LHCN-M2 (cell line): ENCODE measurements at regions not wholly inside any gene's neighbourhood (a gene's known extent, or its start where the extent isn't known, plus 50 kb on each side); places are given as distances from the start of the nearest gene placed in this dataset.
"Not testable (repeated sequence)": the region's sequence is repeated elsewhere in the genome, so short reads cannot be mapped to it uniquely, and the experiment has no call there.

Experiments used
- DNase-seq: peaks from one replicate; pipeline ENCODE4 v3.0.0-alpha.2; 2012; ENCODE audit warnings: low read depth

DNA sequence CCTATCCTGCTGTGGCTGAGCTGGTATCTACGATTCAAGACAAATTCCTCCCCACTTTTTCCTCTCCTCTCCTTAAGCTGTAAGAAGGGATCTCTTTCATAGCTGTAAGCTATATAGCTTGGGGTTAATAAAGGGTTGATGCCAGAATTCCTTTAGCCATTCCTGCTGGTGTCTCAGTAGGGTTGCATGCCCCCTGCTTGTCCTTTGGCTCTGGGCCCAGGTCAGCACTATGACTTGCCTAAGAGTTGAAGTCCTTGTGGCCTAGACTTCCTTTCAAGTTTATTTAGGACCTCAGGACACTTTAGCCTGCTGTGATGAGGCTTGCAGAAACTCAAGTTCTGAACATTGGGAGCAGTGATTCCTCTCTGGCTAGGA lies 270.0 kb downstream of the AMY1C start:
- no peak for DNase-seq

DNA sequence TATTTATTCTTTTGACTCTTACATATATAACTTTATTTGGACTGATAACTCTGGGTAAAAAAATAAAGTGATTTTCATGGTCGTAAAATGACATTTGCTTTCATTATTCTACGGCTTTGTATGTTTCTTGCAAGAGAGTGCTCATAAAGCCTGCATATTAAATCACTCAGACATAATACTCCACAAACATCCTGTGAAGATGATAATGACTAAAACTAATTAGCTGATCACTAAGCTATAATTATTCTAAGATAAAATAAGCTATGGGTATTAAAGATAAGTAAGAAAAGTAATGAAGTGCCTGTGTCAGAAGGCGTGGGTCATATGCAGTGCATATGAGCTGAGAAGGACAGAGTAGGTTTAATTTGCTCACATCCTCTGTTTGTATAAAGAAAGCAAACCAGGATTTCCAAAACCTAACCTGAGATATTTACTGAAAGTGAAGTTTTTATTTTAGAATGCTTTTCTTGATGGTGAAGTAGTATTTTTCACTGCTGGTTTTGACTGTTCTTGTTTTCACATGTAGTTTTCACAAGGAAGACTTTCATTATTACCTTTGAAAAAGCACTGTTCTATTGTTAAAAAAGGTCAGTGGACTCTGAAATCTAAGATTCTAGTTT lies 278.8 kb downstream of the AMY1C start:
- no peak for DNase-seq

DNA sequence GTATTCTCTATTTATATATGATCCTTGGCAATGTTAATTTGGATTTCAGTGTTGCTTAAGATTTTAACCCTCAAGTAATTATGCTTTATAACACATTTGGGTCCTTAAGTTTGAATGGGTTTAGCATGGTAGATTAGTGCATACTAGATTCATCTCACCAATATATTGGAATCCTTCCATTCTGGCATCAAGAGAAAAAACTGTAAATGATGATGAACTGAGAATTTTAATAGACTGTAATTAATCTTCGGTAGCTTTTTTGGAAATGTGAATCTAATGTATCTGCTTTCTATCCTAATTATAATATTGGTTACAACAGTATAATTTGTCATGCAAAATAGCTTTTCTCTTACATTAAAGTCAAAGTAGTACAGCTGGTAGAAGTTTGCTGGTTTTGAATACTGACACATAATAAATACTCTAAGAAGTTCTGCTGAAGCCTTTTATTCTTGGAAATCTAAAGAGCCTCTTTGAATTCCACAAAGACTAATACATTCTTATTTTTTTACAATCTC lies 279.8 kb downstream of the AMY1C start:
- DNase-seq = no peak

DNA sequence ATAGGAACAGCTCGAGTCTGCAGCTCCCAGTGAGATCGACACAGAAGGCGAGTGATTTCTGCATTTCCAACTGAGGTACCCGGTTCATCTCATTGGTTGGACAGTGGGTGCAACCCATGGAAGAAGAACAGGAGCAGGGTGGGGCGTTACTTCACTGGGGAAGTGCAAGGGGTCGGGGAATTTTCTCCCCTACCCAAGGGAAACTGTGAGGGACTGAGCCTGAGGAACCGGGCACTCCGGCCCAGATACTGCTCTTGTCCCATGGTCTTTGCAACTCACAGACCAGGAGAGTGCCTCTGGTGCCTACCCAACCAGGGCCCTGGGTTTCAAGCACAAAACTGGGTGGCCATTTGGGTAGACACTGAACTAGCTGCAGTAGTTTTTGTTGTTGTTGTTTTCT lies 307.1 kb downstream of the AMY1C start:
- no peak for DNase-seq

DNA sequence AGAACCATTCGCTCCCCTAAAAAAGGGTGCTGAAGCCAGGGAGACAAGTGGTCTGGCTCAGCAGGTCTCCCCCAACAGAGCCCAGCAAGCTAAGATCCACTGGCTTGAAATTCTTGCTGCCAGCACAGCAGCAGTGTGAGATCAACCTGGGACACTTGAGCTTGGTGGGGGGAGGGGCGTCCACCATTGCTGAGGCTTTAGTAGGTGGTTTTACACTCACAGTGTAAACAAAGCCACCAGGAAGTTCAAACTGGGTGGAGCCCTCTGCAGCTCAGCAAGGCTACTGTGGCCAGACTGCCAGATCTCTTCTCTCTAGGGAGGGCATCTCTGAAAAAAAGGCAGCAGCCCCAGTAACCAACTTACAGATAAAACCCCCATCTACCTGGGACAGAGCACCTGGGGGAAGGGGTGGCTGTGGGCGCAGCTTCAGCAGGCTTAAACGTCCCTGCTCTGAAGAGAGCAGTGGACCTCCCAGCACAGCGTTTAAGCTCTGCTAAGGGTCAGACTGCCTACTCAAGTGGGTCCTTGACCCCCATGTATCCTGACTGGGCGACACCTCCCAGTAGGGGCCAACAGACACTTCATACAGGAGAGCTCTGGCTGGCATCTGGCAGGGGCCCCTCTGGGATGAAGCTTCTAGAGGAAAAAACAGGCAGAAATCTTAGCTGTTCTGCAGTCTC lies 307.7 kb downstream of the AMY1C start:
- DNase-seq = not testable (repeated sequence)

DNA sequence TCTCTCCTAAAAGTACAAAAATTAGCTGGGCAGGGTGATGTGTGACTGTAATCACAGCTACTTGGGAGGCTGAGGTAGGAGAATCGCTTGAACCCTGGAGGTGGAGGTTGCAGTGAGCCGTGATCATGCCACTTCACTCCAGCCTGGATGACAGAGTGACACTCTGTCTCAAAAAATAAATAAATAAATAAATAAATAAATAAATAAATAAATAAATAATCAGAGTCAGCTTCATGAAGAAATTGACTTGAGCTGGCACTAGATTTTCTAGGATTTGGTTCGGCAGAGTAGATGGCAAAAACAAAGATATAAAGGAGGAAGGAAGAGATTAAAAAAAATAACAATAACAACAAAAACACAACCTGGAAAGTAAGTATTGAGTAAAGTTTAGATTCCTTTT lies 311.9 kb downstream of the AMY1C start:
- not testable (repeated sequence) for DNase-seq

DNA sequence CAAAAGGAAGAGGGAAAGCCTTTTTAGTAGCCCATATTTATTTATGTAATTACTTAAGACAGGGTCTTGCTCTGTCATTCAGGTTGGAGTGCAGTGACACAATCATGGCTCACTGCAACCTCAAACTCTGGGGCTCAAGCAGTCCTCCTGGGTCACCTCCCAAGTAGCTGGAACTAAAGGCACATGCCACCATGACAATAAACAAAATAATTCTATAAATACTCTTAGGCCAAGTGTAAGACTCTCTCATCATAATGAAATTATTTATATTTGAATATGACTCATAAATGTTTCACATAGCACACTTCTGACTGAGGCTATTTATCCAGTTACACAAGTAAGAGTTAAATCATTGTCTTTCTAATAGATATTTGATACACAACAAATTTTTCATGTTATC lies 314.7 kb downstream of the AMY1C start:
- DNase-seq = no peak

DNA sequence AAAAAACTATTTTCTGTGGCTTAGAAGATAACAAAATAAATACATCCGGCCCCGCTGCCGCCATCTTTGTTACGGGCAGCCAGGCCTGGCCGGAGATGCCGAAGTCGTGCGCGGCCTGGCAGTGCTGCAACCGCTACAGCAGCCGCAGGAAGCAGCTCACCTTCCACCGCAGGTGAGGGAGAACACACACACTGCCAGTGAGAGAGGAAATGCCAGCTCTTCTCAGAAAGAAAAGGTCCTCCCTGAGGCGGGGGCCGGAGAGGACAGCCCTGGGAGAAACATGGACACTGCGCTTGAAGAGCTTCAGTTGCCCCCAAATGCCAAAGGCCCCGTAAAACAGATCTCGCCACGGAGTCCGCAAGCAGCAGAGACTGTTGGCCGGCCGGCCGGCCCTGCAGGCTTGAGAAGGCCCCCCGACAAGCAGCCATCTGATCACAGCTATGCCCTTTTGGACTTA lies 323.2 kb downstream of the AMY1C start:
- DNase-seq = no peak

DNA sequence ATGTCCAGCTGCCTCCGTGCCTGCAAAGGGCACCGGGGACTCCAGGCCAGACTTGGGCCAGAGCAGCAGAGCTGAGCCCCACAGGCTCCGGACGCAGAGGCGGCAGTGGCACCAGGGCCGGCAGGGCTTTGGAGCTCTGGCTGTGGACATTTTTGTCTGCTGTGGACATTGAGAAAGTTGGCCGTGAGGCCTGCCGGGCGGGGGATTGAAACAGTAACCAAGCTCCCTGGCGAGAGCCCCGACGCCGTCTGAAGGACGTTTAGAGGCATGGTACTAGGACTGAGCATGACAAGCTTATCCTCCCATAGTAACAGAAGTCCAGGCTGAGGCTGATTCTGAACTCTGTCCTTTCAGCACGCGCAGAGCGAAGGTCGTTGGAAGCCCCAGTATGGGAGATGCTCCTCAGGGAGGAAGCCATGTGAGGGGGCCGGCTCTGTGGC lies 323.8 kb downstream of the AMY1C start:
- DNase-seq = no peak

DNA sequence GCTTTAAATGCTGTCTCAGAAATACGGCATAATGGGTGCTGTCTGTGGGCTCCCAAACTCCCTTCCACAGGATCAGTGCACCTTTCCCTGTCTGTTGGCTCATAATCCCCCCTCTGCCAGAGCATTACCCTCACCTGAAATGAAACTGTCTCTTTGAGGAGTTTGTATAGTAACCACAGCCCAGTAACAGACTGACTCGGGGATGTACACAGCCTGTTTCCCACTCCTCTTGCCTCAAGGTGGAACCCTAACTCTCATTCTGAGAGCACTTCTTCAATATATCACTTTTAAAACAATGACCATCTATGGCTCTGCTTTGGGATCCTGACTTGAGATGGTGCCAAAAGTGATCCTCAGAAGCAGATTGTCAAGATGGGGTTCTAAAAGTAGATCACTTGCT lies 332.5 kb downstream of the AMY1C start:
- no peak for DNase-seq

DNA sequence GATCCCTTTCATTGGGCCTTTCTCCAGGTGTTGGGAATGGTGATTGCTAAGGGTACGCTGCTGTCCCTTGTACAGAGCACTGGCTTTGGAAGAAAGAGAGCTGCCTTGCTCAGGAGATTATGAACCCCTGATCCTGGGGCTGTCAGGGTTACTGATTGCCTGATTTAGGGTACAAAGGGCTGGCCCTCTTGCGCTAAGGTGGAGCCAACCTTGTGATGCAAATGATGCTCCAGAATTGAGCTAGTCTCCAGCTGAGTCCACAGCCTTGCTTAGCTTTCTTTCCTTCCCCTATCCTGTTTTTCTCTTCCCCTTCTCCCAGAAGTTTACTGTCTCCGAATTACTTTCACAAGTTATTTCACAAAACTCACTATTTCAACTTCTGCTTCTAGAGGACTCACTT lies 334.7 kb downstream of the AMY1C start:
- DNase-seq = no peak

DNA sequence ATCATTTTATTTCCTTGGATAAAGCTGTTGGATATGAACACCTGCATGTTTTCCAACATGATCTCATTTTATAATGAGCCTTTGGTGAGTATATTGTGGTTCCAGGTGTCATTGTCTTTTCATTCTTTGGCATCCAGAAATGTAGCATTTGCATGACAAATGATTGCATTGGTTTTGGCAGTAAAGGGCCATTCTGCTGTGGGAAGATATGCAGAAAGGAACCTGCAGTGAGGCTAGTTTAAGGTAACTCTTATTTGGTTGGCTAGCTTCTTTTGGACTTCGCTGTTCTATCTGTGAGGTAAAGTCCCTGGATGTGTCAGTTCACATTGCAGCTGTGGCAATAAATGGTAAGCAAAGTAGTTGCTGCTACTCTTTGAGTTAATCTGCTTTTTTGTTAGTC lies 343.0 kb downstream of the AMY1C start:
- no peak for DNase-seq

DNA sequence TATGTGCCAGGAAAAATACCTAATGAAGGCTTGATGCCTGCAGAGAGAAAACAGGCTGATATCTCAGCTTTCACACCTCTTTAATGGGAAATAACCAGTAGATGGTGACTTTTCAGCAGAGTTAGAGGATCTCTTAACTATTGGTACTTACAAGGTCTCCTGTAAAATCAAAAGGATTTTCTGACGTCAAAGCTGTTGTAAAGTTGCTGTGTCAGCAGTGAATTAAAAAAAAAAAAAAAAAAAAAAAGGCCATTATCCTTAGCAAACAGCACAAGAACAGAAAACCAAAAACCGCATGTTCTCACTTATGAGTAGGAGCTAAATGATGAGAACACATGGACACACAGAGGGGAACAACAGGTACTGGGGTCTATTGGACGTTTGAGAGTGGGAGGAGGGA lies 349.1 kb downstream of the AMY1C start:
- DNase-seq = no peak

DNA sequence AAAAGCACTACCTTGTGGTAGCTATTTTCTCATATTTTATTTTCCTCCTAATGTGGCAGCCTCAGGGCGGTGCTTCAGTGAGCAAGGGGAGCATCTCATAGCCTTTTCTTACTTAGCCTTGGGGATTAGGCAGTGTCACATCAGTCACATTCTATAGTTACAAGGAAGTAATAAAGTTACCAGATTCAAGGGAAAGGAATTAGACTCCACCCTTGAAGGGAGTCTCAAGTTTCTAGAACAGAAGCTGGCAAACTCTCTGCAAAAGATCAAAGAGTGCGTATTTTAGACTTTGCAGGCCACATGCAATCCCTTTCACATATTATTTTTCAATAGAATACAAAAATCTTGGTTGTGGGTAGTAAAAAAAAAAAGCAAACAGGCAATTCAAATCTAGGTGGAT lies 350.4 kb downstream of the AMY1C start:
- DNase-seq = no peak

DNA sequence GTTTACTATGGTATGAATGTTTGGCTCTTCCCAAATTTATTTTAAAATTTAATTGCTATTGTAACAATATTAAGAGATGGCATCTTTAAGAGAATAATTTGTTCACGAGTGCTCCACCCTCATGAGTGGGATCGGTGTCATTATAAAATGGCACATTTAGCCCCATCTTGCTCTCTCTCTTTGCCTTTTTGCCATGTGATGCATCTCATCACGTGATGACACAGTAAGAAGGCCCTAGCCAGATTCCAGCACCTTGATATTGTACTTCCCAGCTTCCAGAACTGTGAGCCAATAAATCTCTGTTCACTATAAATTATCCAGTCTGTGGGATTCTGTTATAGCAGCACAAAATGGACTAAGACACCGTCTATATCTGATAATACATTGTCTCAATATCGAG lies 355.8 kb downstream of the AMY1C start:
- no peak for DNase-seq

DNA sequence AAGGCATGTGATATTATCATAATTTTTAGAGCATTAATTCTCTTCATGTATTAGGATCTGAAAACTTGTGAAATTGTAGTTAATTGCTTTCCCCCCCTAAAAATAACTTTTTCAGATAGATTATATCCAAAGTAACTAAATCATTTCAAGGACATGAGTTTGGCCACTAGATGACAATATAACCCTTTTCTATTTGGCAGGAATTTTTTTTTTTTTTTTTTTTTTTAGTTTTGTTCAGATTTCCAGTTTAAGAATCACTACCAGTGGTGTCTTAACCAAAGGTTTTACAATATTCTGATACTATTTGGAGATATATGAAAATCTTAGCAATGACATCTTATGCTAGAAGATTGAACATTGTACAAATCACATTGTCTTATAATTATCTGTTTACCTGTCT lies 370.8 kb downstream of the AMY1C start:
- DNase-seq = no peak

DNA sequence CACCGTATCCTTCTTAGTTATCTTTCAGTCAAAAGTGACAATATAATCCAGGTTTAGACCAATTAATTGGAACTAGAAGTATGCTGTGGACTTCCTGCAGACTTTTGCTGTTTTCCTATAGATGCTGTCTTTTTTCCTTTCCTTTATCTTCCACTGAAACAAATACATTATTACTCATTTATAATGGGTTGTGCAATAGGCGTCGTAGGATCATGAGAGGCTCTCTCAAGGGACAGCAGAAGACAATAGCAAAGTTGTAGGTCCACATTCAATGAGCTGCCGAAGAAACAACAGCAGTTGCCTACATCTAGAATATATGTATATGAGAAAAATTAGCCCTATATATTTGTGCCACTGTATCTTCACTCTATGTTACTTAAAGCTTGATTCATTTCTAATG lies 371.6 kb downstream of the AMY1C start:
- DNase-seq = no peak

DNA sequence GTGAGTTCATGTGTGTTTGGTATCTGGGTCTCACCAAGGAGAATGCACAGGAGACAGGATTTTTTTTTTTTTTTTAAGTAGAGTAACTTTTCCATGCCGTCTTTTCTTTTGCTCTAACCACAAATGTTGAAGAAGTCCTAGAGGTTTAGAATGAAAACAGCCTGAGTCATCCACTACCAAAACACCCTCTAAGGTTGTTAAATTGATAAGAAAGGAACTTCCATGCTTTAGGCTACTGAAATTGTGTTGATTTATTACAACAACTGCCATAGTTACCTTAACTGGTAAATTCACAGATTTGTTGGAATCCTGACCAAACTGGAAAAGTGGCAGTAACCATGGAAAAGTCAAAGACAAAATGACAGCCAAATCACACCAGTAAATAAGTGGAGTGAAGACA lies 375.6 kb downstream of the AMY1C start:
- no peak for DNase-seq

DNA sequence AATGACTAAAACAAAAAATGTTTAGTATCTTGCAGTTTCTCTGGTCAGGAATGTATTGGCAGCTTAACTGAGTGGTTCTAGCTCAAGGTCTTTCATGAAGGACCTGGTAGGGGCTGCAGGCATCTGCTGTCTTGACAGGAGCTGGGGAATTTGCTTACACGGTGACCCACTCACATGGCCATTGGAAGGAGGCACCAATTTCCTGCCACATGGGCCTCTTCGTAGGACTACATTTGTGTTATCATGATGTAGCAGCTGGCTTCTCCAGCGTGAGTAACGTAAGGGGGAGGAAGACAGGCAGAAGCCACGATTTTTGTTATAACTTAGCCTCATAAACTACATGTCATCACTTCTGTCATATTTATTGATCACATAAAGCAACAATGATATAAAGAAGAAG lies 376.3 kb downstream of the AMY1C start:
- DNase-seq = no peak

DNA sequence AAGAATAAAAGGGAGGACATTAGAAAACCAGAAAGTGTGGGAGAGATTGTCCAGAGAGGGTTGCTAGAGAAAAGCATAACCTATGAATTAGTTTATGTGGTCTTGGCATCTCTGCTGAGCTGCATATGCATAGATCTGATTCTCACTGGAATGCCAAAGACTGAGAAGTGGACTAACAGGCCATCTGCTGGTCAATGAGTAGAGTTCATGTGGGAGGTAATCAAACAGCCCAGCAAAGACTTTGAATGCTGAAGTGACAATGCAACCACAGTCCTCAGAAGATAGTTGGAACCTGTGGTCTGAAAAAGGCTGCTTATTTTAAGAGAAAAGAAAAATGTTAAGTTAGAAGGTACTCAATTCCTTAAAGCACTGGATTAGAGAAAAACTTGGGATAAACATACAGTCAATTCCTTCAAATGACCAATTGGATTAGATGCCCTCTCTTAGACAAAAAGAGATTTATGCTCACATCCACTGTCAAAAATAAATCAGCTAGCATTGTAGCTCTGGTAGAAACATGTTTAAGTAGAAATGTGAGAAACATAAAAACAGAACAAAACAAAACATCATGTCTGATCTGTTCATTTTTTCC lies 382.8 kb downstream of the AMY1C start:
- no peak for DNase-seq

DNA sequence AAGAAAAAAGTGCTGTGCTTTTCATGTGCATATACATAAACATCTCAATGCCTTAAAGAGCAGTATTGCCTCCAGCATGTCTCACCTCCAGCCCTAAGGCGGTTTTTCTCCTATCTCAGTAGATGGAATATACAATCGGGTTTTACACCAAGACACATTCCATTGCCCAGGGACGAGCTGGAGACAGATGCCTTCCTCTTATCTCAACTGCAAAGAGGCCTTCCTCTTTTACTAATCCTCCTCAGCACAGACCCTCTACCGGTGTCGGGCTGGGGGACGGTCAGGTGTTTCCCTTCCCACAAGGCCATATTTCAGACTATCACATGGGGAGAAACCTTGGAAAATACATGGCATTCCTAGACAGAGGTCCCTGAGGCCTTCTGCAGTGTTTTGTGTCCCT lies 385.3 kb downstream of the AMY1C start:
- not testable (repeated sequence) for DNase-seq

DNA sequence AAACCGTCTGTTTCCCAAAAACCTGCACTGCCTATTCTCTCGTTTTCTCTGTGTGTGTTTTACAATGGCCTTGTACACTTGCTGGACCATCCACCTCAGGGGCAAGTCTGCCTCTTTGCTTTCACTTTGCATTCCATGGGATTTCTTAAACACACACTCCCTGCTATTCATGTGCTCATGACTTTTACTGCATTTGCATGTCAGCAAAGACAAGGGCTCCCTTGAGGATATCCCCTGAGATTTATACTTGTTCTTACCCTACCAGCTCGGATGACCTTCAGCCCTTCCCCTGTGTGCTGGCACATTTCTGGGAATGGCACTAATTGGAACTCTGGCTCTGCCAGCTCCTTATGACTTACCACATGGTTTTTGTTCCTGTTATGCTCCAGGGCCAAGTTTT lies 386.9 kb downstream of the AMY1C start:
- DNase-seq = no peak

DNA sequence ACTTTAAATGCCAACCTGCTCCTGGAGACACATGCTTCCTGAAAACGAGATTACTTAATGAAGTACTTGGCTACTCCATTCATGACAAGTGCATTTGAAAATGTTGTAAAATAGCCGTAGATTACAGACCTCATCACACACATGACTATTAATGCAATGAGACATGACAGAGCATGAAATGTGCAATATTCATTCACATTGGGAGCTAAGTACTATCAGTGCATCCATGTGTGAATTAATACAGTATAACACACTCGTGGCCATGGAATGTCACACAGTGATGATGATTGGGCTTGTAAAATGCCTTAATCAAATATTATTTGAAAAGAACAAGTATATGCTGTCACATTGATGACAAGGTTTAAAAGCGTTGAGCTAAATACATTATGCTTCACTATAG lies 407.0 kb downstream of the AMY1C start:
- no peak for DNase-seq
